AG04449 (cell line): ENCODE measurements at regions not wholly inside any gene's neighbourhood (a gene's known extent, or its start where the extent isn't known, plus 50 kb on each side); places are given as distances from the start of the nearest gene placed in this dataset.

ENCODE experiments used
- CTCF ChIA-PET: fragments of 350-600 bp; formaldehyde crosslinking; extraction: SDS; loops from one replicate; lab custom pipeline; 2021; ENCODE audit warnings: antibody characterized with exemption; lab: Yijun Ruan, JAX
- POLR2A ChIA-PET: fragments of 400-600, 350-600 bp; formaldehyde crosslinking; extraction: SDS; loops from one replicate; lab custom pipeline; 2020; ENCODE audit warnings: antibody characterized with exemption, inconsistent platforms; lab: Yijun Ruan, JAX
- DNase-seq: peaks from one replicate; pipeline ENCODE4 v3.0.0-alpha.2; 2010; ENCODE audit warnings: low read depth, low spot score
- H3K4me3 ChIP-seq: 2 replicates; pipeline ENCODE4 v1.5.1; 2011; ENCODE audit warnings: low read depth, mild to moderate bottlenecking, control low read depth, low read length
- CTCF ChIP-seq: IDR thresholded peaks from one replicate; pipeline ENCODE4 v1.5.1; 2011; ENCODE audit warnings: mild to moderate bottlenecking, moderate library complexity, low read length, control low read depth, inconsistent platforms; ENCODE audit not compliant: insufficient read depth; ENCODE audit errors: missing control alignments

- H3K4me3 ChIP-seq: no peak overlapping the region
- POLR2A ChIA-PET: no interaction called here
- no peak for TF ChIP-seq CTCF
- DNase-seq: no peak
- CTCF ChIA-PET: interaction anchor here (1.5 kb wide), 1 partner anchor 9 kb away, joined by 4 read pairs; no protein-coding TSS in a partner anchor
Observed at GRCh38 chr1:201754353-201754752, 74.6 kb upstream of the IPO9 start.

- ChIA-PET CTCF (interaction anchor here (1.5 kb wide), 1 partner anchor 38 kb away, joined by 10 read pairs; no protein-coding TSS in a partner anchor), POLR2A (no interaction called here)
- no peak overlapping the region for H3K4me3 ChIP-seq
- no peak for DNase-seq
- no peak for TF ChIP-seq CTCF
Observed at GRCh38 chr1:201755200-201755599, 73.8 kb upstream of the IPO9 start.

- no peak overlapping the region for H3K4me3 ChIP-seq
- DNase-seq: no peak
- ChIA-PET CTCF (interaction anchor here (0.9 to 1.5 kb wide), 3 partner anchors 12 to 37 kb away, joined by 3 to 10 read pairs (median 3); no protein-coding TSS in a partner anchor), POLR2A (interaction anchor here (0.6 to 1.1 kb wide), 3 partner anchors 42 to 203 kb away, joined by 3 read pairs; no protein-coding TSS in a partner anchor)
- TF ChIP-seq CTCF: no peak
Observed at GRCh38 chr1:201756406-201756805, 72.6 kb upstream of the IPO9 start.

GRCh38 chr1:201758499-201759050 lies 70.4 kb upstream of the IPO9 start:
- no peak overlapping the region for H3K4me3 ChIP-seq
- ChIA-PET CTCF (interaction anchor here (0.9 to 22.7 kb wide), 9 partner anchors 11 to 200 kb away, joined by 3 to 258 read pairs (median 5); no protein-coding TSS in a partner anchor), POLR2A (interaction anchor here (1.1 to 1.3 kb wide), 2 partner anchors 11 to 15 kb away, joined by 3 read pairs; no protein-coding TSS in a partner anchor)
- DNase-seq: no peak
- no peak for TF ChIP-seq CTCF

- no peak for TF ChIP-seq CTCF
- no peak overlapping the region for H3K4me3 ChIP-seq
- POLR2A ChIA-PET: interaction anchor here (0.7 to 1.3 kb wide), 4 partner anchors 11 to 32 kb away, joined by 3 read pairs; no protein-coding TSS in a partner anchor
- CTCF ChIA-PET: interaction anchor here (0.7 to 22.7 kb wide), 8 partner anchors 15 to 200 kb away, joined by 3 to 258 read pairs (median 4); no protein-coding TSS in a partner anchor
- DNase-seq: no peak
Observed at GRCh38 chr1:201759194-201759815, 69.7 kb upstream of the IPO9 start.

- POLR2A ChIA-PET: interaction anchor here (0.9 to 1.3 kb wide), 2 partner anchors 12 to 18 kb away, joined by 3 read pairs; no protein-coding TSS in a partner anchor
- no peak for DNase-seq
- no peak overlapping the region for H3K4me3 ChIP-seq
- no peak for TF ChIP-seq CTCF
- CTCF ChIA-PET: interaction anchor here (1.2 to 22.7 kb wide), 3 partner anchors 14 to 51 kb away, joined by 4 to 258 read pairs (median 5); no protein-coding TSS in a partner anchor
Observed at GRCh38 chr1:201760516-201760915, 68.4 kb upstream of the IPO9 start.
